ENCODE measurements at regions not wholly inside any gene's neighbourhood (a gene's known extent, or its start where the extent isn't known, plus 50 kb on each side); places are given as distances from the start of the nearest gene placed in this dataset.

GRCh38 chr9:93731963-93732362 is 155.6 kb downstream of the PHF2 start:
- TF ChIP-seq, protein P1, sequence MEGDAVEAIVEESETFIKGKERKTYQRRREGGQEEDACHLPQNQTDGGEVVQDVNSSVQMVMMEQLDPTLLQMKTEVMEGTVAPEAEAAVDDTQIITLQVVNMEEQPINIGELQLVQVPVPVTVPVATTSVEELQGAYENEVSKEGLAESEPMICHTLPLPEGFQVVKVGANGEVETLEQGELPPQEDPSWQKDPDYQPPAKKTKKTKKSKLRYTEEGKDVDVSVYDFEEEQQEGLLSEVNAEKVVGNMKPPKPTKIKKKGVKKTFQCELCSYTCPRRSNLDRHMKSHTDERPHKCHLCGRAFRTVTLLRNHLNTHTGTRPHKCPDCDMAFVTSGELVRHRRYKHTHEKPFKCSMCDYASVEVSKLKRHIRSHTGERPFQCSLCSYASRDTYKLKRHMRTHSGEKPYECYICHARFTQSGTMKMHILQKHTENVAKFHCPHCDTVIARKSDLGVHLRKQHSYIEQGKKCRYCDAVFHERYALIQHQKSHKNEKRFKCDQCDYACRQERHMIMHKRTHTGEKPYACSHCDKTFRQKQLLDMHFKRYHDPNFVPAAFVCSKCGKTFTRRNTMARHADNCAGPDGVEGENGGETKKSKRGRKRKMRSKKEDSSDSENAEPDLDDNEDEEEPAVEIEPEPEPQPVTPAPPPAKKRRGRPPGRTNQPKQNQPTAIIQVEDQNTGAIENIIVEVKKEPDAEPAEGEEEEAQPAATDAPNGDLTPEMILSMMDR (IDR thresholded peaks at IDR 0.05; ENCODE audit: low read depth, low read length): no peak
- no peak overlapping the region for H3K4me3 ChIP-seq (replicated peaks in 1 of 2; ENCODE audit: low read depth in 2 of 2, low read length in 2 of 2)
- DNase-seq (ENCODE audit: low read depth in 2 of 2): no peak

DNA sequence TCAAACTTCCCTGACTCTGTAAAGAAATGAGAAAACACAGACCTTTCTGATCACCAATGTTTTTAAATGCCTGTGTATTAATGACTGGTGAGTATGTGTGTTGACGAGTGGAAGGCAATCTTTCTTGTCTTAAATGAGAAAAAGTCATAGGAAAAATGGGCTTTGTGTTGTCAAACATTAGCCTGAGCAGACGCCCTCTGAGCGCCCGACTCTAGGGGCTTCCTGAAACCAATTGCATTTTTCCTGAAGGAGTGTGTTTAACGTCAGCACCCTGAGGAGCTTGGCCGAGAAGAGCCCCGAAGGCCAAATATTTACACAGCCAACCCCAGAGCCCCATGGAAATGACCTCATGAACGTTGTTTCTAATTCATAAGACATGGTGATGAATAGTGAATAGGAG is 154.3 kb downstream of the PHF2 start:
- H3K4me3 ChIP-seq (replicated peaks in 1 of 2; ENCODE audit: low read depth in 2 of 2, low read length in 2 of 2): no peak overlapping the region
- no peak for DNase-seq (ENCODE audit: low read depth in 2 of 2)
- TF ChIP-seq, protein P1 (IDR thresholded peaks at IDR 0.05; ENCODE audit: low read depth, low read length): no peak

DNA sequence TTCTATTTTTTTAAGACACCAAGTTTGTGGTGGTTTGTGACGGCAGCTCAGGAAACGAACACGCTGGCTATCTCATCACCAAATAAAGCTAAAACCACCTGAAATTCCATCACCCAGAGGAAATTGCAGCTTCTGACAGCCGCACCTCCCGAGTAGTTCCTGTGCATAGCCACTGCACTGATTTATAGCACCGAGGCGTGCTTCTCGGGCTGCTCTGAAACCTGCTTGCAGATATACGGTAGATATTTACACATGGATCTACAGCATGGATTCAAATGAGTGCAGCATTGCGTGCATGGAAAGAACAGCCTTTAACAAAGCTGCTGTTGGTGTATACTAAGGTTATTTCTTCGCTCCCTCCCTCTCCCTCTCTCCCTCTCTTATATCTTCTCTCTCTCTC is 153.8 kb downstream of the PHF2 start:
- H3K4me3 ChIP-seq (replicated peaks in 1 of 2; ENCODE audit: low read depth in 2 of 2, low read length in 2 of 2): no peak overlapping the region
- TF ChIP-seq, protein P1 (IDR thresholded peaks at IDR 0.05; ENCODE audit: low read depth, low read length): no peak
- DNase-seq (ENCODE audit: low read depth in 2 of 2): no peak
